Smooth muscle cell (in vitro differentiated cells): ENCODE measurements at regions not wholly inside any gene's neighbourhood (a gene's known extent, or its start where the extent isn't known, plus 50 kb on each side); places are given as distances from the start of the nearest gene placed in this dataset.

Experiments
- DNase-seq: peaks from one replicate; lab custom pipeline; 2025; ENCODE audit not compliant: unreplicated experiment; lab: John Stamatoyannopoulos, UW
- H2AFZ ChIP-seq: fragments of 200-600 bp; sonication (generic); 2 replicates; pipeline ENCODE4 v1.6.0; 2016; ENCODE audit warnings: antibody characterized with exemption, low read depth, mild to moderate bottlenecking
- H3F3A ChIP-seq: fragments of 200-600 bp; sonication (generic); 2 replicates; pipeline ENCODE4 v1.6.0; 2017; ENCODE audit warnings: antibody characterized with exemption, low read depth
- H3K27ac ChIP-seq: fragments of 200-600 bp; sonication (generic); 2 replicates; pipeline ENCODE4 v1.5.1; 2016; ENCODE audit warnings: low read depth, mild to moderate bottlenecking
- H3K27me3 ChIP-seq: fragments of 200-600 bp; sonication (generic); 2 replicates; pipeline ENCODE4 v1.6.1; 2016; ENCODE audit warnings: low read depth, mild to moderate bottlenecking
- H3K36me3 ChIP-seq: fragments of 200-600 bp; sonication (generic); 2 replicates; pipeline ENCODE4 v1.5.1; 2016; ENCODE audit warnings: low read depth
- H3K4me1 ChIP-seq: fragments of 200-600 bp; sonication (generic); 2 replicates; pipeline ENCODE4 v1.5.1; 2016; ENCODE audit warnings: low read depth
- H3K4me2 ChIP-seq: fragments of 200-600 bp; sonication (generic); 2 replicates; pipeline ENCODE4 v1.6.0; 2016; ENCODE audit warnings: mild to moderate bottlenecking
- H3K4me3 ChIP-seq: fragments of 200-600 bp; sonication (generic); 2 replicates; pipeline ENCODE4 v1.5.1; 2016; ENCODE audit warnings: mild to moderate bottlenecking
- H3K79me2 ChIP-seq: fragments of 200-600 bp; sonication (generic); 2 replicates; pipeline ENCODE4 v1.6.0; 2016; ENCODE audit warnings: low read depth, mild to moderate bottlenecking
- H3K9ac ChIP-seq: fragments of 200-600 bp; sonication (generic); 2 replicates; pipeline ENCODE4 v1.6.0; 2016; ENCODE audit warnings: low read depth
- H3K9me3 ChIP-seq: fragments of 200-600 bp; sonication (generic); replicated peaks from 2 replicates; pipeline ENCODE4 v1.5.1; 2016; ENCODE audit warnings: low read depth
- H4K20me1 ChIP-seq: fragments of 200-600 bp; sonication (generic); 2 replicates; pipeline ENCODE4 v1.6.0; 2016; ENCODE audit warnings: low read depth
- CTCF ChIP-seq: fragments of 200-600 bp; sonication (generic); IDR thresholded peaks from 2 replicates; pipeline ENCODE4 v1.5.1; 2017; ENCODE audit warnings: borderline replicate concordance, mild to moderate bottlenecking, antibody characterized with exemption; ENCODE audit not compliant: insufficient read depth, poor library complexity, severe bottlenecking
- WGBS: methylation state at CpG from one replicate; pipeline ENCODE4 v1.1.7; 2016; ENCODE audit warnings: low lambda C conversion rate; 5-methylcytosine and 5-hydroxymethylcytosine counted together

- H4K20me1 ChIP-seq: no peaks in the 10 kb centered on the region
- H3K4me1 ChIP-seq: no peaks in the 10 kb centered on the region
- H3K36me3 ChIP-seq: no peaks in the 10 kb centered on the region
- H3K4me2 ChIP-seq: no peak overlapping the region
- H3K27ac ChIP-seq: no peak overlapping the region
- TF ChIP-seq CTCF: no peak
- H2AFZ ChIP-seq: no peak overlapping the region
- no peaks in the 10 kb centered on the region for H3F3A ChIP-seq
- H3K4me3 ChIP-seq: no peak overlapping the region
- no peaks in the 10 kb centered on the region for H3K79me2 ChIP-seq
- no peaks in the 10 kb centered on the region for H3K27me3 ChIP-seq
- no peak for DNase-seq
- no peaks in the 10 kb centered on the region for H3K9me3 ChIP-seq
- 90% methylated on average over 14 of the region's 14 CpGs for WGBS
- H3K9ac ChIP-seq: no peak overlapping the region
Observed at GRCh38 chr1:209256766-209257350, 326.7 kb upstream of the CAMK1G start.

- Histone ChIP-seq H3F3A (no peaks in the 10 kb centered on the region), H3K36me3 (no peaks in the 10 kb centered on the region), H3K9ac (no peak overlapping the region), H2AFZ (no peak overlapping the region), H3K4me3 (no peak overlapping the region), H3K9me3 (no peaks in the 10 kb centered on the region), H3K27ac (no peak overlapping the region), H3K79me2 (no peaks in the 10 kb centered on the region), H3K4me2 (no peak overlapping the region), H3K27me3 (no peaks in the 10 kb centered on the region), H4K20me1 (no peaks in the 10 kb centered on the region), H3K4me1 (no peaks in the 10 kb centered on the region)
- 95% methylated on average over 1 of the region's 1 CpG for WGBS
- no peak for TF ChIP-seq CTCF
- no peak for DNase-seq
Observed at GRCh38 chr1:209257454-209257853, 326.1 kb upstream of the CAMK1G start.

GRCh38 chr1:209260136-209260535 lies 323.4 kb upstream of the CAMK1G start:
- Histone ChIP-seq H3K4me2 (no peak overlapping the region), H3K27ac (no peak overlapping the region), H3K9me3 (no peaks in the 10 kb centered on the region), H2AFZ (no peak overlapping the region), H3K27me3 (no peaks in the 10 kb centered on the region), H3F3A (no peaks in the 10 kb centered on the region), H3K36me3 (no peaks in the 10 kb centered on the region), H3K4me3 (no peak overlapping the region), H3K9ac (no peak overlapping the region), H3K79me2 (no peaks in the 10 kb centered on the region), H3K4me1 (no peaks in the 10 kb centered on the region), H4K20me1 (no peaks in the 10 kb centered on the region)
- DNase-seq: no peak
- 74% methylated on average over 2 of the region's 2 CpGs for WGBS
- no peak for TF ChIP-seq CTCF

GRCh38 chr1:209262631-209263030 lies 320.9 kb upstream of the CAMK1G start:
- Histone ChIP-seq H3K36me3 (no peaks in the 10 kb centered on the region), H3K27me3 (no peaks in the 10 kb centered on the region), H3F3A (no peaks in the 10 kb centered on the region), H3K4me1 (no peaks in the 10 kb centered on the region), H2AFZ (no peak overlapping the region), H4K20me1 (no peaks in the 10 kb centered on the region), H3K27ac (no peak overlapping the region), H3K9me3 (no peaks in the 10 kb centered on the region), H3K4me2 (no peak overlapping the region), H3K79me2 (no peaks in the 10 kb centered on the region), H3K4me3 (no peak overlapping the region), H3K9ac (no peak overlapping the region)
- 97% methylated on average over 1 of the region's 1 CpG for WGBS
- no peak for TF ChIP-seq CTCF
- no peak for DNase-seq
